RKO (cell line): ENCODE measurements at regions not wholly inside any gene's neighbourhood (a gene's known extent, or its start where the extent isn't known, plus 50 kb on each side); places are given as distances from the start of the nearest gene placed in this dataset.

Experiments
- DNase-seq: peaks from one replicate; pipeline ENCODE4 v3.0.0-alpha.2; 2016; ENCODE audit warnings: low spot score

DNA sequence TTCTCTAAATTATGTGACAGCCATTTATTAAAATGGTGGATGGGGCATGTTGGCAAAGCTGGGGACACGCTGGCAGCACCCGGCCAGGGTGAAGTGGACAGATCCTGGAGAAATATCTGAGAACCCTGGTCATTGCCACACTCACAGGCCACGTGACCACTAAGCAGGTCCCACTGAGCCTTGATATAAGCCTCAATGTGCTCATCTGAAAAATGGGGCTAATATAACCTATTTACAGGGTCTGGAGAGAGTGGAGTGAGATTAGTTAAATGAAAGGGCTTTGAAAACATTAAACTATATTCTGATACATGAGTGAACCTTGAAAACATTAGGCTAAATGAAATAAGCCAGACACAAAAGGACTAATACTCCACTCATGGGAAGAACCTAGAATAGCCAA lies 108.9 kb downstream of the RBFOX3 start:
- DNase-seq, result no peak

DNA sequence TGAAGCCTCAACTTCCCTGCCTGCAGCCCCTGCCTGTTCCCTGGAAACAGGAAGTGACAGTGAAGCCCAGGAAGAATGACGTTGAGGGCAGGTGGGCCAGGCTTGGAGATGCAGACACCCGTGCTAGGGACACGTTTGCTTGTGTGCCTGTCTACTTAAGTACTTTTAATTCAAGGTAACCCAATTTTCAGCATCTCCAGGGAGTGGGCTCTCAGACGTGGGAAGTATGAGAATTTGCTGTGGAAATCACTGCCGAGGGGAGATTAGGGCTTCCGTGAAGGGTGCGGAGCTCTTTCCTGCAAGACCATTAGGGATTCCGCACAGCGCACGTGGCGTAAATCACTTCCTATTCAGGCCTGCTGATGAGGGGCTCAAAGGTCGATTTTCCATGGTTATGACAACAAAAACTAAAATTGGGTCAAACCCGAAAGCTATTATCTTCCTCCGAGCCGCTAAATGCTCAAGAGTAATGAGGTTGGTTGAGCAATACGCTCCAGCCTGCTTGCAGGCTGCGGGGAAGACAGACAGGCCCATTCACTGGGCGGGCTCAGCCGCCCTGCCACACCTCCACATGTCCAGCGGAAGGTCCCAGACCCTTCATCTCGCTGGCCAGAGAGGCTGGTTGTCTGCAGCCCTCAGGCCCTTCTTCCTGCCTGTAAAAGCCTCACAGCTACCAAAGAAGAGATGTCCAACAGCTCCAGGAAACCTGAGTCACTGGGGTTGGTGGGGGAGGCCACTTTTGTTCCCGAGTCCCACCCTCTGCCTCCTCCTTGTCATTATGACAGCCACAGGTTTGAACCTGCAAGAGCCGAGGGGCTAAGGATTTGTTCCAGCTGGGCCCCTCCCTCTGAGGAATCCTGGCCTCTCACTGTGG lies 109.9 kb downstream of the RBFOX3 start:
- no peak for DNase-seq

DNA sequence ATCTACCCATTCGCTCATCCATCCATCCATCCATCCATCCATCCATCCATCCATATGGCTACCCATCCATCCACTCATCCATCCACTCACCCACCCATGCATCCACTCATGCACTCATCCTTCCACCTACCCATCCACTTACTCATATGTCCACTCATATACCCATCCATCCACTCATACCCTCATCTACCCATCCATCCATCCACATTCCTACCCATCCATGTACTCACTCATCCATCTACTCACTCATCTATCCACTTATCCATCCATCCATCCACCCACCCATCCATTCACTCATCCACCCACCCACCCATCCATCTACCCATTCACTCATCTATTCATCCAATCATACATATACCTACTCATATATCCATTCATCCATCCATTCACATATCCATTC lies 112.0 kb downstream of the RBFOX3 start:
- no peak for DNase-seq

DNA sequence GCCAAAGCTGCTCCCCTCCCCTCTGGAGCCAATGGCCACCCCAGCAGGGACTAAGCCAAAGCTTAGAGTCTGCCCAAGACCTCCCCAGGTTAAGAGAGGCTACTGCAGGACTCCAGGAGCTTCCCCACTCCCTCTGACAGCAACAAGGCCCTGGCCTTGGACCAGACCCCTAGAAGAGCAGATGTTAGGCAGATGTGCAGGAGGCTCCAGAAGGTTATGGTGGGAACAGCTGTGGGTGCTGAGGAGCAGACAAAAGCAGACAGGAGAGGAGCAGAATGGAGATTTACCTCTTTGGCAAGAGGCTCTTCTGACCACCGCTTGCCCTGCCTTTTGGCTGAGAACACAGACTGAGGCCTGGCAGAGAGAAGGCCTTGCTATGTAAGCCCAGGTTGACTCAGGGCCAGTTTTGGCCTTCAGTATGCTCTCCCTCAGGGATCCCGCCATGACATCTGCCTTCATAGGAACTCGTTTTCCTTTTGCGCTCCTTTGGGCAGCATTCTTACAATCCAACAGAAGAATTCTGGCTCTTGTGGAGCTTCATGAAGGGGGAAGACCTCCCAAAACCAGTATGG lies 113.0 kb downstream of the RBFOX3 start:
- DNase-seq, result no peak

DNA sequence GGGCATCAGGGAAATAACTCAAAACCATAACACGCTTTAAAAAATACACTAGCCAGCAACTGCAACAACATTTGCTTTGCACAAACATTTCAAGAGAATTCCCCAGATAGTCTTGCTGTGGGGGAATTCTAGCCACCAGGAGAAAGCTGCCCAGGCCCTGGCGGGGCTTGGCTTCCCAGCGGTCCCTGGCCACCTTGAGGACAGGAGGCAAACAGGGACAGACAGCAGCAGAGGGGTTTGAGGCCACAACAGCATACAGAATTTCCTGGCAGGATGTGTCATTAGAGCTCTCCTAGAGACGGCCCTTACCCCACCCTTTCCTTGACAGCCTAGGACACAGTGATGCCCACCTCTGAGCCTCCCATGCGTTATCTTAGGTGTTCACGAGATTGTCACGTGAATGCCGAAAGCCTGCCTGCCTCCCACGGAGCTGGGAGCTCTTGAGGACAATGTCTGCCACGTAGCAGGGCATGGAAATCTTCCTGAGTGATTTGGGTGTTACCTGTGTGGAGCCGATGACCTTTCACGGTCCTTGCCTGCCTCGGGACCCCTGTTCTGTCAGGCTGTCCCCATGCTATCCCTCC lies 114.3 kb downstream of the RBFOX3 start:
- no peak for DNase-seq

DNA sequence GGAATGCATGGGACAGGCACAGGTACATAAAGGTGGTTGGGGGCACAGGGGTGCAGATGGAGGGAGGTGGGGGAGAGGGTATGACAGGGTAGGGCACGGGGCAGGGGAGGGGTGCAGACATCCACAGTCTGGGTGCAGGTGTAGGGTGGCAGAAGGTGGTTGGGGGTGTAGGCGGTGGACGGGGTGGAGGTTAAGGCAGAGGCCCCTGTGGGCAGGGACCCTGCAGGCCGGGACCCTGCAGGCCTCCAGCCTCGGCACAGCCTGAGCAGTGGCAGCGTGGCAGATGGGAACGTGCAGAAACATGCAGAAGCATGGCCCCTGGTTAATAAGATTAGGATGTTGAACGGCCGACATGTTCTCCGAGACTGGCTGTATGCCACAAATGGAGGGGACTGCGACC lies 115.2 kb downstream of the RBFOX3 start:
- no peak for DNase-seq

DNA sequence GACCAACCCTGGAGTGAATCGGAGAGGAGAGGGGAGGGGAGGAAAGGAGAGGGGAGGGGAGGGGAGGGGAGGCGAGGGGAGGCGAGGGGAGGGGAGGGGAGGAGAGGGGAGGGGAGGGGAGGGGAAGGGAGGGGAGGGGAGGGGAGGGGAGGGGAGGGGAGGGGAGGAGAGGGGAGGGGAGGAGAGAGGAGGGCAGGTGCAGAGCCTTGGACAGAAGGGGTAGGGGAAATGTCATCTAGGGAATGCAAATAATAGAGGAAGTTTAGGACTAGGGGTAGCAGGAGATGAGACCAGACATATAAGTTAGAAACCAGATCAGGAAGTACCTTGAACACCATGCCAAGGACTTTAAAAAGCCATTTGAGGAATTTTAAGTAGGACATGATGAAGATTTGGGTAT lies 119.8 kb downstream of the RBFOX3 start:
- DNase-seq, result no peak

DNA sequence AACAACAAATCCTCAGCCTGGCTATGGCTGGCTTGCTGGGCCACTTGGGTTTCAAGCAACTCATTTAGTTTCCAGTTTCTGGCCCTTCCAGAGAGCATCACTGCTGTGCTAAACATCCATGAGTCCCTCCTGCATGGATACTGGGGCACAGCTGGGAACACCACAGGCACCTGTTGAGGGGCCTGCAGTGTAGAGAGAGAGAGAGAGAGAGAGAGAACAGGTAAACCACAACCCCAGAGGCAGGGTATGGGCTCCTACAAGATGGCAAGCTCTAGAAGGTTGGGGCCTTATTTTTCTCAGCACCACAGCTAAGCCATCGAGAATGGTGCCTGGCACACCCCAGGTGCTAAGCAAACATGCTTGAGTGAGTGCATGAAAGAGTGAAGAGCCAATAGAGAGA lies 120.3 kb downstream of the RBFOX3 start:
- no peak for DNase-seq

DNA sequence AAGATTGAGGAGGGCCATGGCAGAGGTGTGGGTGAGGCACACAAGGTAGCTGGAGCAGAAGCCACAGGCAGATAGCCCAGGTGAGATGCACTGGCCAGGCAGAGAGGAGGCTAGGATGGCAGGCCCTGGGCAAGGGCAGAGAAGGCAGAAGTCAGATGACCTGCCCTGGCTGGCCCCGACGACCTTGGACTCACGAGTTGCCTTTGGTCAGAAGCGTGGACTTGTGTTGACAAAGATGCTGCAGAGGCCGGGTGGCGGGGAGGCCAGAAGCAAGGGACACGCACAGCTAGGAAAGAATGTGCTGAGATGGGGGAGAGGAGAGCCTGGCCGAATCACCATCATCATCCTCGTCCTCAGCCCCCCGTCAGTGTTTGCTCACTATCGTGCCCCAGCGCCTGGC lies 123.7 kb downstream of the RBFOX3 start:
- no peak for DNase-seq

DNA sequence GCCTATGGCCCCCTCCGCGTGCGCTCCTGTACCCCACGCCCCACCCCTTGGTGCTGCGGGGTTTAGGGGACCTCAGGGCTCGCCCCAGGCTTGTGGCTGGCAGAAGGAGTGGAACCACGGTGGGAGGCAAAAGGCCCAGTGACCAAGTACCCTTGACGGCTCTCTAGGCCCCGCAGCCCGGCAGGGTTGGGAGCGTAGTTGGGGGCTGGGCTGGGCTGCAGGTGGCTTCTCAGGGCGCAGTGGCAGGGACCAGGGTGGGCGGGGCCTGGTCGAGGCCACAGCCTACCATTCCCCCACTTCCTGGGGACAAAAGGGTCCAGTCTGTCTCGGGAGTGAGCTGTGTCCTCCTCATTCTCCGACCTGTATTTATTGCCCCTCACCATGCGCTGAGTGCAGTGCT lies 124.9 kb downstream of the RBFOX3 start:
- DNase-seq, result no peak

DNA sequence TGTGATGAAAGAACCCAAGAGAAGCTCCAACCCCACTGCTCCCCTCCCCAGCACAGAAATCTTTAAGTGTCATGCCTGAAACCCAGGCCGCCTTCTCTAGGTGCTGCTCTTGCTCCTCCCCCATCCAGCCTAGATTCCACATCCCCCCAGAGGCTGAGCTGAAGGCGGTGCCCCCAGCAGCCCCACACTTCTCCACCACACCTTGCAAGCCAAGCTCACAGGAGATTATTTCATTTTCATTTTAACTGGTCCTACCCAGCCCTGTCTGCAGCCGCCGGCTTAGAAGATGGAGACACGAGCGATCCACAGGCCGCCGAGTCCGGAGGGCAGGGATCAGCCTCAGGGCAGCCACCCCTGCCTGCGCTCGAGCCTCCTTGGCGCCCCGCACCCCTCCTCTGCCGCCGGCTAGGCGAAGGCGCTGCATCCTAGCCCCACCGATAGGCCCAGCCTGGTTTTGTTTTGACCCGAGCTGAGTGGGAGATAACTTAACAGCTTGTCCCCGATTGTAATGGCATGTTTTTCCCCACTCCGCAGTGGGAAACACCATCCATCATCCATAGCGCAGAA lies 125.3 kb downstream of the RBFOX3 start:
- no peak for DNase-seq

DNA sequence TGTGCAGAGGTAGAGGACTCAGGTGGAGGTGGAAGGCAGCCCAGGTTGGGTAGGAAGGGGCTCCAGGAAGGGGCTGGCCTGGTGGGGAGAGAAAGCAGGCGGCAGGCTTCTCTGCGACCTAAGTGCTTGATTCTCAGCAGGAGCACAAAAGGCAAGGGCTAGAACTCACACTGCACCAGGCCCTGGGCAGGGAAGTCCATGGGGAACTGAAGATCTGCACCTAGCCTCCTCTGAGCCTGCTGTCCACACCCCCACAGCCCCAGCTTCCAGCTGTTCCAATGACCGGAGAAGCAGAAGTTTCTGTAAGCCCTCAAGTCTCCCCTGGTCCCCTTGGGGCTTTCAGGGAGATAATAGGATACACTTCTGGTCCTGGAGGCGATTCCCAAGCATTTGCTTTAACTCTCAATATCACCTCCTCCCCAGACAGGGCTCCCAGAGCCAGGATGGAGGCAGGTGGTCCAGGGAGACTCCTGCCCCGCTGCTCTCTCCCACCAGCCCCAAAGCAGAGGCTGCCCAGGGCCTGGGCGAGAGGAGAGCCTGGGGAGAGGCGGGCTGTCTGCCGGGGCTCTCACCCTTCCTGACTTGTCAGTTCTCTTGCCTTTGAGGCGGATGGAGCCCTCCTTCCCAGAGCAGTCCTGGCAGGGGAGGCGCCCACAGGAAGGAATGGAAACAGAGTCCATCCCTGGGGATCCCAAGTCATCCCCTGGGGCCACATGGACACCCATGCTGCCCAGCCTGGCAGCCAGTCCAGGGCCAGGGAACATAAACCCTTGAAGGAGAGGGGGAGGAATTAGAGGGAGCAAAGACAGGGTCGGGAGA lies 126.0 kb downstream of the RBFOX3 start:
- no peak for DNase-seq

DNA sequence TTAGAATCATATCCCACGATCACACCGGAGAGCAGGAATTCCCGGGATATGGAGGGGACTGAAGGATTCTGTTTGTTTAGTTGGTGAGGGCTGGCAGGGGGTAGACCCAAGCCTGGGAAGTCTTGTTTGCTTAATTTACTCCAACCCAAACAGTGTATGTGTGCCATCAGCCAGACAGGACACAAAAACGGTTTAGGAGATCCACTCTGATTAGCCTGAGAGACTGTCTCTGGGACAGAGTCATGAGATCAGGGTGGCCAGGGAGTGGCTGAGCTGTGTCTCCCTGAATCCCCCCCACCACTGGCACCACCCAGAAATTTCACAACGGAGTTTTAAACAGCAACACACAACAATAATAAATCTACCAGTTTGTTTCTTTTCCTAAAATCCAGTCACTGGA lies 127.0 kb downstream of the RBFOX3 start:
- DNase-seq, result no peak

DNA sequence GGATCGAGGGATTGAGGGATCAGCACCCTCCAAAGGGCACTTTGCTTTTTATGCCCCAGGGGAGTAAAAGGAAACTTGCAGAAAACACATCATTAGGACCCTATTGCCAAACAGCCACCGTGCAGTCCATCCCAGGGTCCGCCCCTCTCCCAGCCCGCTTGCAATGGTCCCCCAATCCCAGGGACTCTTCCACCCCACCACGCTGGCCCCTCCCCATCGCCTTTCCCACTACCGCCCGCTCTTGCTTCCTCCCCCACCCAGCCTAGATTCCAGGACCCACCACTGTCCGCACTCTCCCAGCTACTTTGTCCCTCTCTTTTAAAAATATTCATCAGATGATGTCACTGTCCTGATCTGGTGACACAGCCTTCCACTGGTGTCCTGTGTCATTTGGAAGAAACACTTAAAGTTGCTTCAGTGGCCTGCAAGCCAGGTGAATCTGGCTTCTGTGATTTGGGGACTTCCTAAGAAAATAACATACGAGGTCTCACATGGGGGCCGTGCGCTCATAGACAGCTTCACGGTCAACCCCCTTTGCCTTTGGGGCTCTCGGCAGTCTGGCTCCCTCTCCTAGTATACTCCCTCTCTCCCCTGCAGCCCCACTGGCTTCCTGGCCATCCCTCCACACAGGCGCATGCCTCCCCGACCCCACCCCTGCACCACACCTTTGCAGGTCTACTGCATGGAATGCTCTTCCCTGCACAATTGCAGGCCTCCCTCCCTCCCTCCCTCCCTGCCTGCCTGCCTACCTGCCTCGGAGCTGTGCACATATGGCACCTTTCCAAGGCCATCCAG lies 127.9 kb downstream of the RBFOX3 start:
- DNase-seq, result no peak

DNA sequence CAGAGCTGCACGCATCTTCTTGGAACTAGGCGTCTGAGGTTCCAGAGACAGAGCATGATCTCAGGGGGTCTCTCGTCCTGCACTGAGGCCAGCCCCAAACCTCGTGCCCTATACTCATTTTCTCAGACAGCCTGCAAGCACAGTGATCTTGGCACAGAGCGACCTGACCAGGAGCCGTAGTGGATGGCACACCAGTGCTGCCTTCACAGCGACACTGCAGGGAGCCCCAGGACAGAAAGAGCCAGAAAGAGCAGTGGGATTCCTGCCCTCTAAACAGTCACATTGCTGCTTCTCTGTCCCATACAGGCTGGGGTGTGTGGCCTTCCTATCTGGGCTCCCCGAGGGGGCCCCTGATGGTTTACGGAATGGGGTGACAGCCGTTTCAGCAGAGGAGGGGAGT lies 131.0 kb downstream of the RBFOX3 start:
- no peak for DNase-seq

DNA sequence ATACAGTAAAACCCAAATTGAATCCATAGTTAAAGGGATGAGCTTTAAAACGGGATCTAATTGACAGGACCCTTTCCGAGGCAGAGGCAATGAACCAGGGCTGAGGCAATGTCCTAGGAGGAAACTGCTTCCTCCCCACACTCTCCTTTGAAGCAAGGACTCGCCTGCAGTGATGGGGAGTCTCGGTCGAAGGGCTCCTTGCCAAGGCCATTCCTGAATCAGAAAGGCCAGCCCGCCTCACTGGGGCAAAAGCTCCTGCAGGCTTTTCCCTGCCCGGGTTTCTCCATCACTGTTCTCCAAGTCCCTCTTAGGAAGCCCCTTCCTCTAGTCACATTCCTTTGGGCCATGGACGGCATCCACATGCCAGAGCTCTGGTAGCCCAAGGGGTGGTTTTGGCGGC lies 132.0 kb downstream of the RBFOX3 start:
- DNase-seq, result no peak

DNA sequence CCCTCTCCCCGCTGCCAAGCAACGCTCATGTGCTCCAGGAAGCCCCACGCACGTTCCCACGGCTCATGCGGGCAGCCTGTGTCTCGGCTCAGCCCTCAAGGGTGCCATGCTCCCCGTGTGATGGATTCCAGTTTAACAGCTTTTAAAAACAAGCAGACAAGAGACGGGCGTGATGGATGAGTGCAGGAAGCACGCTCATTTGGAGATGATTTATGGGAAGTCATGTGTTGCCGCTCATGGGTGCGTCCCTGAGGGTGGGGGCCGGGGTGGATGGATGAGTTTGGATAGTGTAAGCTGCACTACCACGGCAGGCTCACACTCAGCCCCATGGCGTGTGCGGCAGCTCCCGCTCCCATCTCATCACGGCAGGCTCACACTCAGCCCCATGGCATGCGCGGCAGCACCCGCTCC lies 132.8 kb downstream of the RBFOX3 start:
- DNase-seq, result no peak

DNA sequence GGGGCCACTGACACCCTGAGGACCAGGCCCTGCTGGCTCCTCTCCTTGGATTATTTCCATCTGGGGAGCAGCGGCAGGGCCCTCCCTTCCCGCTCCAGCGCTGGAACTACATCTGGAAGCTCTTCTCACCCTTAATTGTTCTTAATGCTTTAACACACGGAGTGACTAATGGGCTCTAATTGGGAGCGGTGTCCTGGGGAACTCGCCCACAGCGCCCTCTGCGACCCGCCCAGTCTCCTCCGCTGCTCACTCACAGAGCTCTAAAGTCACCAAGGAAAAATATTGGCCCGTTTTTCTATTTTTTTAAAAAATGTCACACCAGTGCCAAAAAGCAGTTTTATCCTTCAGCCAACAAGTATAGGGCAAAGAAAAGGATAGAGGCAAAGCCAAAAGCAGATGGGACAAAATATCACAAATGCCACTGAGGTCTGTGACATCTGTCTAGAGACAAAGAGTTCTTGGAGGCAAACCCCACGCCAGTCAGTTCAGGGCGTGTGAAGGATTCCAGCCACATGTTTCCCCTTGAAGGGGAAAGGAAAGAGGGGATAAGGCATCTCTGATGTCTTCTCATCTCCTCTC lies 134.7 kb downstream of the RBFOX3 start:
- DNase-seq, result no peak

DNA sequence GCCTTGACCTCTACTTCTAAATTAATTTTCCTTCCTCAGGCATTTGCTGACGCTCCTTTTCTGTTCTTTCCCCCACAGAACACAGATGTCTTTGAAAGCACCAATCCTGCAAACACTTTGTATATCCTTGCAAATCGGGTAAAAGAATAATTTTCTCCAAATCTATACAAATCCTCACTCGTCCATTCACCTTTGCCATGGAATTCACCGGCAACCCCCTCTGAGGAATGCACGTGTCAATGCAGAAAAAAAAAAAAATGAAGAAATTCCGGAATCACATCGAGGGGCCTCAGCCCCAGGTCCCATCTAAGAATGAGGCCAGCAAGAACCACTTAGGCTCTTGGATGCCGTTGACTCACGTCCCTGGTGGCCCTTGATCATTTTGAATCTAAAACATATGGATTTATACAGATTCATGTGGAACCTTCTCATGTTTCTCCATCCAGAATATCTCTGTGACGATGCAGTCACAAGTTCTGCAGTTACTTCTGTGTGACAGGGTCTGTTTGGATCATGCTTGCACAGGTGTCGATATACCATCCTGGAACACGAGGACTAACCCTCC lies 136.9 kb downstream of the RBFOX3 start:
- DNase-seq, result no peak

DNA sequence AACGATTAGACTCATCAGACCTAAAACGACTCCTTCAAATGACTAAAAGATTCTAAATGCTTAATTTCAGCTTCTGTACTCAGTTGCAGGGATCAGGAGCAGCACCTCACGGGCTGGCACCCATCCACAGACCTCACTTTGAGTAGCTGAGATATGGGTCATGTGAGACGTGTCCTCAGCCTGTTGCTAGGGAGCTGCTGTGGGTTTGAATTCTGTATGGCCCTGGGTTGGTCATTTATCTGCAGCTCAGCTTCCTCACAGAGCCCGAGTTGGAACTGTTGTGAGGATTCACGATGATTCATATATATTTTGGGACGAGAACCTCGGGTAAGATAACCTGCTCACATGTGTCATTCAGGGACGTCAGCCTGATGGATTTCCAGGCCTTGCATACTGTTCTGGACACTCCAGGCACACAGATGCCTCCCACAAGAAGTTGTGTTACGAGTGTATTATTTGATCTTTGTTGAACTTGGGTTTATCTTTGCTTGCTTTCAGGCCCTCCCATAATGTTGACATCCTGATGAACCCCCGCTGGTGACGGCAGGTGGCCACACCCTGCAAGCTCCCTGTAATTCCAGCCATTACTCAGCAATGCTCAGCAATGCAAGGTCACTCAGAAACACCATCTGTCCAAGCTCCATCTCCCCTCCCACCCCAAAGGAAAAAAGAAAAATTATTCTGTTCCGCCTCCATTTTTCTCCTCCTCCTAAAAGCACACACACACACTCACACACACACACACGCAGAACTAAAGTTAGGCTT lies 137.6 kb downstream of the RBFOX3 start:
- peak; percentile 14 for DNase-seq
